ENCODE measurements at regions not wholly inside any gene's neighbourhood (a gene's known extent, or its start where the extent isn't known, plus 50 kb on each side); places are given as distances from the start of the nearest gene placed in this dataset.

- H3K4me1 ChIP-seq (ENCODE audit: insufficient read depth, low read length), result no peaks in the 10 kb centered on the region
- H3K4me3 ChIP-seq (ENCODE audit: low read length in 2 of 2), result no peak overlapping the region
- Mint-ChIP-seq H3K4me1 (no peaks in the 10 kb centered on the region), H3K36me3 (no peaks in the 10 kb centered on the region), H3K27me3 (no peaks in the 10 kb centered on the region), H3K4me3 (no peak overlapping the region), H3K9me3 (peaks cover 0 to 23% (median 9%) of the 10 kb centered on the region in 8 donors), H3K27ac (no peak overlapping the region)
- no peak for DNase-seq
- peaks cover 0 to 7% of the 10 kb centered on the region in 2 donors for H3K9me3 ChIP-seq (ENCODE audit: control insufficient read depth in 1 of 2, low read length in 2 of 2)
- ChIA-PET CTCF (ENCODE audit: partially characterized antibody) (no interaction called here), POLR2A (ENCODE audit: partially characterized antibody) (no interaction called here)
- no peaks in the 10 kb centered on the region for H3K27me3 ChIP-seq (ENCODE audit: insufficient read depth, low read length)
- H3K27ac ChIP-seq (ENCODE audit: low read depth, low read length), result no peak overlapping the region
- H3K36me3 ChIP-seq (ENCODE audit: insufficient read depth, low read length), result no peaks in the 10 kb centered on the region
- intact Hi-C loops (cut with micrococcal nuclease), result no loop called here
Measured at GRCh38 chr18:64872710-64873458, 724.0 kb upstream of the LINC00305 start.

GRCh38 chr18:64854112-64854511 is 705.2 kb upstream of the LINC00305 start:
- Mint-ChIP-seq H3K4me3 (no peak overlapping the region), H3K27me3 (no peaks in the 10 kb centered on the region), H3K36me3 (no peaks in the 10 kb centered on the region), H3K27ac (no peak overlapping the region), H3K9me3 (peaks cover 0 to 10% (median 5%) of the 10 kb centered on the region in 8 donors), H3K4me1 (no peaks in the 10 kb centered on the region)
- Histone ChIP-seq H3K9me3 (ENCODE audit: control insufficient read depth in 1 of 2, low read length in 2 of 2) (no peaks in the 10 kb centered on the region), H3K27me3 (ENCODE audit: insufficient read depth, low read length) (no peaks in the 10 kb centered on the region), H3K27ac (ENCODE audit: low read depth, low read length) (no peak overlapping the region), H3K4me3 (ENCODE audit: low read length in 2 of 2) (no peak overlapping the region), H3K4me1 (ENCODE audit: insufficient read depth, low read length) (no peaks in the 10 kb centered on the region), H3K36me3 (ENCODE audit: insufficient read depth, low read length) (no peaks in the 10 kb centered on the region)
- POLR2A ChIA-PET (ENCODE audit: partially characterized antibody), result no interaction called here
- intact Hi-C loops (cut with micrococcal nuclease), result no loop called here
- DNase-seq, result no peak
- CTCF ChIA-PET (ENCODE audit: partially characterized antibody), result no interaction called here

- Histone ChIP-seq H3K36me3 (ENCODE audit: insufficient read depth, low read length) (no peaks in the 10 kb centered on the region), H3K4me3 (ENCODE audit: low read length in 2 of 2) (no peak overlapping the region), H3K4me1 (ENCODE audit: insufficient read depth, low read length) (no peaks in the 10 kb centered on the region), H3K27me3 (ENCODE audit: insufficient read depth, low read length) (no peaks in the 10 kb centered on the region), H3K27ac (ENCODE audit: low read depth, low read length) (no peak overlapping the region), H3K9me3 (ENCODE audit: control insufficient read depth in 1 of 2, low read length in 2 of 2) (no peaks in the 10 kb centered on the region)
- no peaks in the 10 kb centered on the region for H3K27me3 Mint-ChIP-seq
- H3K9me3 Mint-ChIP-seq, result peaks cover 0 to 7% (median 0%) of the 10 kb centered on the region in 8 donors
- no peaks in the 10 kb centered on the region for H3K36me3 Mint-ChIP-seq
- intact Hi-C loops (cut with micrococcal nuclease), result no loop called here
- no peaks in the 10 kb centered on the region for H3K4me1 Mint-ChIP-seq
- CTCF ChIA-PET (ENCODE audit: partially characterized antibody), result no interaction called here
- DNase-seq, result no peak
- POLR2A ChIA-PET (ENCODE audit: partially characterized antibody), result no interaction called here
- H3K27ac Mint-ChIP-seq, result no peak overlapping the region
- no peak overlapping the region for H3K4me3 Mint-ChIP-seq
Measured at GRCh38 chr18:64852281-64852680, 703.4 kb upstream of the LINC00305 start.

- no peaks in the 10 kb centered on the region for H3K4me1 ChIP-seq (ENCODE audit: insufficient read depth, low read length)
- no peak overlapping the region for H3K27ac Mint-ChIP-seq
Measured at GRCh38 chr18:64851726-64852125, 702.8 kb upstream of the LINC00305 start.

GRCh38 chr18:64850791-64851190 is 701.9 kb upstream of the LINC00305 start:
- H3K27ac ChIP-seq (ENCODE audit: low read depth, low read length), result no peak overlapping the region
- intact Hi-C loops (cut with micrococcal nuclease), result no loop called here
- Mint-ChIP-seq H3K36me3 (no peaks in the 10 kb centered on the region), H3K27ac (no peak overlapping the region), H3K4me3 (no peak overlapping the region), H3K27me3 (no peaks in the 10 kb centered on the region), H3K9me3 (peaks cover 0 to 3% (median 0%) of the 10 kb centered on the region in 8 donors), H3K4me1 (no peaks in the 10 kb centered on the region)
- no peaks in the 10 kb centered on the region for H3K27me3 ChIP-seq (ENCODE audit: insufficient read depth, low read length)
- H3K36me3 ChIP-seq (ENCODE audit: insufficient read depth, low read length), result no peaks in the 10 kb centered on the region
- H3K9me3 ChIP-seq (ENCODE audit: control insufficient read depth in 1 of 2, low read length in 2 of 2), result no peaks in the 10 kb centered on the region
- H3K4me1 ChIP-seq (ENCODE audit: insufficient read depth, low read length), result no peaks in the 10 kb centered on the region
- ChIA-PET POLR2A (ENCODE audit: partially characterized antibody) (no interaction called here), CTCF (ENCODE audit: partially characterized antibody) (no interaction called here)
- no peak for DNase-seq
- no peak overlapping the region for H3K4me3 ChIP-seq (ENCODE audit: low read length in 2 of 2)

More at GRCh38 chr18:64851726-64852125, 702.8 kb upstream of the LINC00305 start:
- peaks cover 0 to 3% (median 0%) of the 10 kb centered on the region in 8 donors for H3K9me3 Mint-ChIP-seq
- no peak for DNase-seq
- H3K27me3 Mint-ChIP-seq, result no peaks in the 10 kb centered on the region
- Histone ChIP-seq H3K9me3 (ENCODE audit: control insufficient read depth in 1 of 2, low read length in 2 of 2) (no peaks in the 10 kb centered on the region), H3K27ac (ENCODE audit: low read depth, low read length) (no peak overlapping the region), H3K4me3 (ENCODE audit: low read length in 2 of 2) (no peak overlapping the region), H3K27me3 (ENCODE audit: insufficient read depth, low read length) (no peaks in the 10 kb centered on the region), H3K36me3 (ENCODE audit: insufficient read depth, low read length) (no peaks in the 10 kb centered on the region)
- intact Hi-C loops (cut with micrococcal nuclease), result no loop called here
- H3K36me3 Mint-ChIP-seq, result no peaks in the 10 kb centered on the region
- H3K4me1 Mint-ChIP-seq, result no peaks in the 10 kb centered on the region
- ChIA-PET CTCF (ENCODE audit: partially characterized antibody) (no interaction called here), POLR2A (ENCODE audit: partially characterized antibody) (no interaction called here)
- no peak overlapping the region for H3K4me3 Mint-ChIP-seq

- no peaks in the 10 kb centered on the region for H3K27me3 Mint-ChIP-seq
Measured at GRCh38 chr18:64840911-64841701, 692.2 kb upstream of the LINC00305 start.

GRCh38 chr18:64810354-64810753 is 661.5 kb upstream of the LINC00305 start:
- Histone ChIP-seq H3K4me3 (ENCODE audit: low read length in 2 of 2) (no peak overlapping the region), H3K36me3 (ENCODE audit: insufficient read depth, low read length) (no peaks in the 10 kb centered on the region), H3K27ac (ENCODE audit: low read depth, low read length) (no peak overlapping the region), H3K9me3 (ENCODE audit: control insufficient read depth in 1 of 2, low read length in 2 of 2) (peaks cover 0 to 3% of the 10 kb centered on the region in 2 donors), H3K27me3 (ENCODE audit: insufficient read depth, low read length) (no peaks in the 10 kb centered on the region), H3K4me1 (ENCODE audit: insufficient read depth, low read length) (no peaks in the 10 kb centered on the region)
- Mint-ChIP-seq H3K27me3 (no peaks in the 10 kb centered on the region), H3K9me3 (peaks cover 2 to 16% (median 9%) of the 10 kb centered on the region in 8 donors), H3K4me3 (no peak overlapping the region), H3K4me1 (no peaks in the 10 kb centered on the region), H3K27ac (no peak overlapping the region), H3K36me3 (no peaks in the 10 kb centered on the region)
- ChIA-PET CTCF (ENCODE audit: partially characterized antibody) (no interaction called here), POLR2A (ENCODE audit: partially characterized antibody) (no interaction called here)
- intact Hi-C loops (cut with micrococcal nuclease), result no loop called here
- no peak for DNase-seq

More at GRCh38 chr18:64840911-64841701, 692.2 kb upstream of the LINC00305 start:
- H3K4me3 Mint-ChIP-seq, result no peak overlapping the region
- no peaks in the 10 kb centered on the region for H3K4me1 Mint-ChIP-seq
- H3K9me3 Mint-ChIP-seq, result peaks cover 0 to 11% (median 2%) of the 10 kb centered on the region in 8 donors
- Histone ChIP-seq H3K4me1 (ENCODE audit: insufficient read depth, low read length) (no peaks in the 10 kb centered on the region), H3K9me3 (ENCODE audit: control insufficient read depth in 1 of 2, low read length in 2 of 2) (no peaks in the 10 kb centered on the region), H3K4me3 (ENCODE audit: low read length in 2 of 2) (no peak overlapping the region), H3K36me3 (ENCODE audit: insufficient read depth, low read length) (no peaks in the 10 kb centered on the region), H3K27ac (ENCODE audit: low read depth, low read length) (no peak overlapping the region), H3K27me3 (ENCODE audit: insufficient read depth, low read length) (no peaks in the 10 kb centered on the region)
- H3K27ac Mint-ChIP-seq, result no peak overlapping the region
- intact Hi-C loops (cut with micrococcal nuclease), result no loop called here
- ChIA-PET POLR2A (ENCODE audit: partially characterized antibody) (no interaction called here), CTCF (ENCODE audit: partially characterized antibody) (no interaction called here)
- H3K36me3 Mint-ChIP-seq, result no peaks in the 10 kb centered on the region
- DNase-seq, result no peak
